Activated CD4-positive, alpha-beta T cell treated with anti-CD3 and anti-CD28 coated beads for 36 hours (primary cell): ENCODE measurements at regions not wholly inside any gene's neighbourhood (a gene's known extent, or its start where the extent isn't known, plus 50 kb on each side); places are given as distances from the start of the nearest gene placed in this dataset.

ENCODE experiments used
- ATAC-seq: fragments of 200-7000 bp; cut with Tn5 transposase; one replicate; pipeline ENCODE4 v1.10.0; 2021; ENCODE audit warnings: mild to moderate bottlenecking, moderate library complexity
- CTCF ChIA-PET: fragments of 350-600 bp; sonication (Branson Sonifier 250); formaldehyde crosslinking; loops from one replicate; lab custom pipeline; 2021; ENCODE audit warnings: antibody characterized with exemption; lab: Charles Lee
- POLR2A ChIA-PET: fragments of 350-600 bp; sonication (Branson Sonifier 250); formaldehyde crosslinking; loops from one replicate; lab custom pipeline; 2021; ENCODE audit warnings: antibody characterized with exemption, inconsistent platforms; lab: Charles Lee
- DNase-seq: peaks from one replicate; pipeline ENCODE4 v3.0.0-alpha.2; 2020
- H3K27ac Mint-ChIP-seq: one replicate; pipeline ENCODE4 v1.8.0; 2021; ENCODE audit warnings: mixed read lengths
- H3K27me3 Mint-ChIP-seq: one replicate; pipeline ENCODE4 v1.8.0; 2021; ENCODE audit warnings: mixed read lengths
- H3K36me3 Mint-ChIP-seq: one replicate; pipeline ENCODE4 v1.8.0; 2021; ENCODE audit warnings: low read depth, mixed read lengths
- H3K4me1 Mint-ChIP-seq: one replicate; pipeline ENCODE4 v1.8.0; 2021; ENCODE audit warnings: mixed read lengths
- H3K4me3 Mint-ChIP-seq: one replicate; pipeline ENCODE4 v1.8.0; 2021; ENCODE audit warnings: mild to moderate bottlenecking, moderate library complexity, mixed read lengths
- H3K9me3 Mint-ChIP-seq: one replicate; pipeline ENCODE4 v1.8.0; 2021; ENCODE audit warnings: low read depth, mixed read lengths
- intact Hi-C, 2 experiments: fragments of 100-400 bp; cut with DNase I in 1 of 2; cut with micrococcal nuclease in 1 of 2; formaldehyde crosslinking; loops; one replicate each; pipeline versions ENCODE4 v1.14.2 to v1.15.1; 2022 to 2024; cut with DNase I, micrococcal nuclease

- Mint-ChIP-seq H3K36me3 (no peaks in the 10 kb centered on the region), H3K4me1 (no peaks in the 10 kb centered on the region), H3K27me3 (peaks cover 24% of the 10 kb centered on the region), H3K9me3 (no peaks in the 10 kb centered on the region), H3K27ac (no peak overlapping the region), H3K4me3 (no peak overlapping the region)
- POLR2A ChIA-PET = no interaction called here
- intact Hi-C loops = no loop called here
- DNase-seq = no peak
- CTCF ChIA-PET = interaction anchor here (0.7 kb wide), 1 partner anchor 34 kb away, joined by 3 read pairs; no protein-coding TSS in a partner anchor
- no peak for ATAC-seq
Measured at GRCh38 chr7:27299861-27300260, 57.3 kb downstream of the EVX1 start.

- no peak overlapping the region for H3K27ac Mint-ChIP-seq
- CTCF ChIA-PET = no interaction called here
Measured at GRCh38 chr7:27300421-27300820, 57.8 kb downstream of the EVX1 start.

GRCh38 chr7:27302590-27302989 is 60.0 kb downstream of the EVX1 start:
- H3K4me3 Mint-ChIP-seq = no peak overlapping the region
- CTCF ChIA-PET = no interaction called here
- H3K9me3 Mint-ChIP-seq = no peaks in the 10 kb centered on the region
- H3K36me3 Mint-ChIP-seq = no peaks in the 10 kb centered on the region
- intact Hi-C loops = no loop called here
- DNase-seq = no peak
- peaks cover 15% of the 10 kb centered on the region for H3K27me3 Mint-ChIP-seq
- H3K4me1 Mint-ChIP-seq = no peaks in the 10 kb centered on the region
- no peak overlapping the region for H3K27ac Mint-ChIP-seq
- POLR2A ChIA-PET = no interaction called here
- no peak for ATAC-seq

More at GRCh38 chr7:27300421-27300820, 57.8 kb downstream of the EVX1 start:
- ATAC-seq (no peak), DNase-seq (no peak)
- no peaks in the 10 kb centered on the region for H3K36me3 Mint-ChIP-seq
- H3K27me3 Mint-ChIP-seq = peaks cover 21% of the 10 kb centered on the region
- POLR2A ChIA-PET = no interaction called here
- H3K4me3 Mint-ChIP-seq = no peak overlapping the region
- no peaks in the 10 kb centered on the region for H3K4me1 Mint-ChIP-seq
- no peaks in the 10 kb centered on the region for H3K9me3 Mint-ChIP-seq
- intact Hi-C loops = no loop called here

GRCh38 chr7:27303026-27303425 is 60.4 kb downstream of the EVX1 start:
- ATAC-seq (no peak), DNase-seq (no peak)
- intact Hi-C loops = no loop called here
- Mint-ChIP-seq H3K36me3 (no peaks in the 10 kb centered on the region), H3K4me1 (no peaks in the 10 kb centered on the region), H3K27ac (no peak overlapping the region), H3K4me3 (no peak overlapping the region), H3K27me3 (peaks cover 11% of the 10 kb centered on the region), H3K9me3 (no peaks in the 10 kb centered on the region)
- CTCF ChIA-PET = interaction anchor here (0.6 kb wide), 1 partner anchor 702 kb away, joined by 3 read pairs; no protein-coding TSS in a partner anchor
- POLR2A ChIA-PET = no interaction called here

GRCh38 chr7:27305854-27306253 is 63.3 kb downstream of the EVX1 start:
- CTCF ChIA-PET = no interaction called here
- Mint-ChIP-seq H3K36me3 (no peaks in the 10 kb centered on the region), H3K4me1 (no peaks in the 10 kb centered on the region), H3K27me3 (peaks cover 13% of the 10 kb centered on the region), H3K4me3 (no peak overlapping the region), H3K9me3 (no peaks in the 10 kb centered on the region), H3K27ac (no peak overlapping the region)
- intact Hi-C loops = no loop called here
- DNase-seq (no peak), ATAC-seq (no peak)
- POLR2A ChIA-PET = no interaction called here

GRCh38 chr7:27312820-27313219 is 70.2 kb downstream of the EVX1 start:
- no peak for ATAC-seq
- ChIA-PET POLR2A (no interaction called here), CTCF (interaction anchor here (0.6 kb wide), 1 partner anchor 111 kb away, joined by 3 read pairs; no protein-coding TSS in a partner anchor)
- no peaks in the 10 kb centered on the region for H3K9me3 Mint-ChIP-seq
- intact Hi-C loops = no loop called here
- DNase-seq = no peak
- no peak overlapping the region for H3K27ac Mint-ChIP-seq
- no peak overlapping the region for H3K4me3 Mint-ChIP-seq
- H3K36me3 Mint-ChIP-seq = no peaks in the 10 kb centered on the region
- peaks cover 29% of the 10 kb centered on the region for H3K27me3 Mint-ChIP-seq
- H3K4me1 Mint-ChIP-seq = no peaks in the 10 kb centered on the region

- intact Hi-C loops = no loop called here
- Mint-ChIP-seq H3K4me1 (no peaks in the 10 kb centered on the region), H3K4me3 (no peak overlapping the region), H3K36me3 (no peaks in the 10 kb centered on the region), H3K27ac (no peak overlapping the region), H3K9me3 (peaks cover 2% of the 10 kb centered on the region), H3K27me3 (peaks cover 33% of the 10 kb centered on the region)
- POLR2A ChIA-PET = no interaction called here
- CTCF ChIA-PET = interaction anchor here (0.6 kb wide), 1 partner anchor 69 kb away, joined by 3 read pairs; no protein-coding TSS in a partner anchor
- DNase-seq (no peak), ATAC-seq (no peak)
Measured at GRCh38 chr7:27314111-27314510, 71.5 kb downstream of the EVX1 start.

- no peaks in the 10 kb centered on the region for H3K4me1 Mint-ChIP-seq
- ATAC-seq (no peak), DNase-seq (no peak)
- H3K4me3 Mint-ChIP-seq = no peak overlapping the region
- POLR2A ChIA-PET = no interaction called here
- peaks cover 5% of the 10 kb centered on the region for H3K9me3 Mint-ChIP-seq
- intact Hi-C loops = no loop called here
- no peaks in the 10 kb centered on the region for H3K36me3 Mint-ChIP-seq
- peaks cover 38% of the 10 kb centered on the region for H3K27me3 Mint-ChIP-seq
- CTCF ChIA-PET = interaction anchor here (0.6 kb wide), 1 partner anchor 11 kb away, joined by 3 read pairs; no protein-coding TSS in a partner anchor
- no peak overlapping the region for H3K27ac Mint-ChIP-seq
Measured at GRCh38 chr7:27315066-27315465, 72.5 kb downstream of the EVX1 start.

- ChIA-PET POLR2A (no interaction called here), CTCF (no interaction called here)
- DNase-seq (no peak), ATAC-seq (no peak)
- intact Hi-C loops = no loop called here
- H3K4me3 Mint-ChIP-seq = no peak overlapping the region
- H3K9me3 Mint-ChIP-seq = peaks cover 5% of the 10 kb centered on the region
- peaks cover 36% of the 10 kb centered on the region for H3K27me3 Mint-ChIP-seq
- no peaks in the 10 kb centered on the region for H3K4me1 Mint-ChIP-seq
- H3K36me3 Mint-ChIP-seq = no peaks in the 10 kb centered on the region
- no peak overlapping the region for H3K27ac Mint-ChIP-seq
Measured at GRCh38 chr7:27316311-27316710, 73.7 kb downstream of the EVX1 start.

GRCh38 chr7:27324246-27324645 is 81.6 kb downstream of the EVX1 start:
- H3K4me1 Mint-ChIP-seq = no peaks in the 10 kb centered on the region
- DNase-seq = no peak
- POLR2A ChIA-PET = no interaction called here
- no peak overlapping the region for H3K27ac Mint-ChIP-seq
- H3K27me3 Mint-ChIP-seq = peaks cover 19% of the 10 kb centered on the region
- no peaks in the 10 kb centered on the region for H3K36me3 Mint-ChIP-seq
- CTCF ChIA-PET = no interaction called here
- intact Hi-C loops = no loop called here
- H3K4me3 Mint-ChIP-seq = no peak overlapping the region
- ATAC-seq = no peak
- peaks cover 2% of the 10 kb centered on the region for H3K9me3 Mint-ChIP-seq

GRCh38 chr7:27329909-27330308 is 87.3 kb downstream of the EVX1 start:
- peaks cover 9% of the 10 kb centered on the region for H3K27me3 Mint-ChIP-seq
- ATAC-seq = no peak
- H3K4me1 Mint-ChIP-seq = no peaks in the 10 kb centered on the region
- H3K27ac Mint-ChIP-seq = no peak overlapping the region
- ChIA-PET CTCF (no interaction called here), POLR2A (no interaction called here)
- intact Hi-C loops = no loop called here
- no peak for DNase-seq
- peaks cover 8% of the 10 kb centered on the region for H3K9me3 Mint-ChIP-seq
- H3K4me3 Mint-ChIP-seq = no peak overlapping the region
- peaks cover 3% of the 10 kb centered on the region for H3K36me3 Mint-ChIP-seq

- CTCF ChIA-PET = no interaction called here
- ATAC-seq = no peak
- H3K9me3 Mint-ChIP-seq = no peaks in the 10 kb centered on the region
- POLR2A ChIA-PET = no interaction called here
- no peak overlapping the region for H3K27ac Mint-ChIP-seq
- no peak for DNase-seq
- H3K4me1 Mint-ChIP-seq = no peaks in the 10 kb centered on the region
- H3K4me3 Mint-ChIP-seq = no peak overlapping the region
- intact Hi-C loops = no loop called here
- no peaks in the 10 kb centered on the region for H3K36me3 Mint-ChIP-seq
- H3K27me3 Mint-ChIP-seq = peaks cover 21% of the 10 kb centered on the region
Measured at GRCh38 chr7:27339478-27339877, 96.9 kb downstream of the EVX1 start.
